ENCODE measurements at regions not wholly inside any gene's neighbourhood (a gene's known extent, or its start where the extent isn't known, plus 50 kb on each side); places are given as distances from the start of the nearest gene placed in this dataset.
A peak's percentile ranks its signal among the peaks of the same experiment; 100 is the strongest.

DNA sequence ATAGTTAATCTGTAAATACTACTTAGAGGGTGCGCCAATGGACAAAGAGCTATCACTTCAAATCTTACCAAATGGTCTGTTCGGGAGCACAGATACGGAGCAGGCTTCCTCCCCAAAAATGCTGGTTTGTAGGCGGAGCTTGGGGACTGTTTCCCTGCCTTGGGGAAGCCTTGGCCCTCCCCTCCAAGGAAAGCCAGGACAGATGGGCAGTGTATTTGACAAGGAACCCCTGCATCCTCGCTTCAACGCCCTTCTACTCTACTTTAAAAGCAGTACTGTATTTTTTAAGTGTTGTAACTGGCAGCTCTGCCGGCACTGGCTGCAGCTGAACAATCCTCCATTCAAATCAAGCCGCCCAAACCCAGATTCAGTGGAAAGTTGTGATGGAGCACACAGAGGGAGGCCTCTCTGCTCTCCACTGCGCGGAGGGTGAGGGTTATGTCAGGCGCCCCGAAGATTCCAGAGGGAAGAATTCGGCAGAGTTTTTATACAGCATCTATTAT lies 83.1 kb upstream of the FNDC3B start:
- no peak for DNase-seq (ENCODE audit: low spot score)

DNA sequence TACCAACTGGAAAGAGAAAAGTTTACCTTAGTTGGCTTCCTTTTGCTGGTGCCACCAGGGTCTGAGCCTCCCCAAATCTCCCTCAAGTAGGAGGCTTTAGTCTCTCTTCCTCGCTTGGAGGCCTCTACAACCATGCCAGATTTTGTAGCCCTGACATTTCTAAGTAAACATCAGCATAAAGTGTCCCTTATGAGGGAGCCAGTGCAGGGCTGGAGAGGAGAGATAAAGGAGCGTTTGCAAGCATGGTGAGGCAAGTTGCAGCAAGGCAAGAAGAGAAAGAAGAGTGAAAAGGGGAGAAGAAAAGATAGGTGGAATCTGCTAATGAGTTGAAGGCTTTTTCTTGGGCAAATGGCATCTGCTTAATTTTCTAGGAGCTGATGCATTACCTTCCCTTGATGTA lies 82.7 kb upstream of the FNDC3B start:
- no peak for DNase-seq (ENCODE audit: low spot score)

DNA sequence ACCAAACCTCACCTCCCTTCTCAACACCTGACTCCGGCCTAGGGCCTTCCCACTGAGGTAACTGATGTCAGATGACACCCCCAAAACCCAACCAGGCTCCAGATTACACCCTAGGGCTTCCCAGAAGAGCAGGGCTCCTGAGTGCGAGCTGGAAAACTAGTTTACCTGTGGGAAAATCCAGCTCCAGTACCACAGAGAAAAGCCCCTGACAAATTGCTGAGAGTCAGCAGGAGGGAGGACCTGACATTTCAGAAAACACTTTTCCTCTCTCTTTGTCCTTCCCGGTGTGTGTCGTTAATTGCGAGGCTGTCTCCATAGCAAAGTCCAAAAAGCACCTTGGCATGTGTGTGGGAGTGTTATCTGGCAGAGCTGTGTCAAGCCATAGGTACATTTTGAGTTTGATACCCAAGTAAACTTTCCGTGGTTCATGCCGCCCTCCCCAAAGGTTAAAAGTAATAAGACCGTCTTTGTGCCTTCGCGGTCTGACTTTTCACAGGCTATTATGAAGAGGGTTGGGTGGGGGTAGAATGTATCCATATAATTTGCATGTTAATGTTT lies 79.8 kb upstream of the FNDC3B start:
- no peak for DNase-seq (ENCODE audit: low spot score)

DNA sequence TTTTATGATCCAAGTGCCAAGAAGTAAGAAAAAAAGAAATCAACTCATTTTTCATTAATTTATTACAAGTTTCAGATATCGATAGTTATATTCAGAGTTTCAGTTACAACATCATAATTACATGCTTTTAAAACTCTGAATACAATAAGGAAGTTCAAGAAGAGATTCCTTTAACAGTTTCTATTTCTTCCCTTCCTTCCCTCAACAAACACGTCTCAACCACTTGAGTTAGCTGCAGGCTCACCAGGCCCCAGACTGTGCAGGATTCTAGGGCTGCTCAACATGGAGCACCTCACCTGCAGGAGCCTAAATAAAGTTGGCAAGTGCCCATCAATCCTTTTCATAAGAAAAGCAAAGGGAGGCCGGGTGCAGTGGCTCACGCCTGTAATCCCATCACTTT lies 79.2 kb upstream of the FNDC3B start:
- no peak for DNase-seq (ENCODE audit: low spot score)

DNA sequence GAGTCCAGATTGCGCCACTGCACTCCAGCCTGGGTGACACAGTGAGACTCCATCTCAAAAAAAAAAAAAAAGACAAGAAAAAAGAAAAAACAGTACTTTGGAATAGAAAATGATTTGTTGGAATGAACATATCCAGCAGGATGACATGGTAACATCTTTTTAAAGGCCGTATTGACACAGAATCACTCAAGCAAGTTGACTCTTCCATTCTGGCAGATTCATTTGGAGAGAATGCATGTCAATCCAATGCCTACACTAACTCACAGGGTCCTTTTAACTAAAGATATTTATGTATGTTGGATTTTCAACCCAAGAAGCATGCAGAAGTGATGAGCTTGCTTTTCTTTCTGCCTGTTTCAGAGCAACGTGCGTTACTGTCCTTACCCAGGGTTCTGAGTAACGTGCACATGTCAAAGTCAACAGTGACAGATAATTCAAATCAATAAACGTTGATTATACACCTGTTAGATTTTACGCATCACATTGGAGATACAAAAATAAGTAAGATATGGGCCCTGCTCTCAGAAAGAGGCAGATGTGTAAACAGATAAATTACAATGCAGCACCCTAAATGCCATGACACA lies 77.1 kb upstream of the FNDC3B start:
- no peak for DNase-seq (ENCODE audit: low spot score)

DNA sequence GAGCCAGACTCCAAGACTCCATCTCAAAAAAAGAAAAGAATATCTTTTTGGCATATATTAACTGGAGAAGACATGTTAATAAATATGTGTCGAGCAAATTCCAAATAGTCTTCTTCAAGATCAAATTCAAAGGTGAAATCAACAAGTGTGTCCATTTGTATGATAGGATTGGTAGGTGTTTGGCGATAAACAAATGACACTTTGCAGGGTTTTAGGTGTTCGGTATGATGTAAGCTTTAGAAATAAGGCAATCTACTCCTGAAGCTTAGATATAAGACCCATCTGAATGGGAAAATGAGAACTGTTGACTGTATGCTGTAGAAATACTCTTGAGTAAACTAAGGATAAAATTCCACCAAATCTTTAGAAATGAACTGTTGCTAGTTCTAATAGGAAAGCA lies 75.8 kb upstream of the FNDC3B start:
- no peak for DNase-seq (ENCODE audit: low spot score)

DNA sequence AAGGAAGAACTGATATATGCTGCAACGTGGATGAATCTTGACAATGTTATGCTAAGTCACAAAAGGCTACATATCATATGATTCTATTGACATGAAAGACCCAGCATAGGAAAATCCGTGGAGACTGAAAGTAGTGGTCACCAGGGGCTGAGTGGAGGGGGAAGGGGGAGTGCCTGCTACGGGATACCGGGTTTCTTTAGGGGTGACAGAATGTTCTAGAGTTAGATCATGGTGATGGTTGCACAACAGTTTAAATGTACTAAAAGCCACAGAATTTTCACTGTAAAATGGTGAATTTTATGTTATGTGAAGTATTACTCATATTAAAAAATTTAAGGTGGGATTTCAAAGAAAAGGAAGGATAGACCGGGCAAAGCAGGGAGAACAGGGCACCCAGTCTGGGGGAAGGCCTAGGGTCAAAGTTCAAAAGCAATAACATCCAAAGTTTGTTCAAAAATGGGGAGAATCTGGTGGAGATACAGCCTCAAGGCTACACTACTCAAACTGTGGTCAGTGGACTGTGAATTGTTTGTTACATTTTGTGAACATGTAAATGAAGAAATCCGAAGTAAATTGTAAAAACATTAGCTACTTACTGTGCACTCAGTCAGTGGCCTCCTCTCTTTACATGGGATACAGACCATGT lies 74.2 kb upstream of the FNDC3B start:
- DNase-seq (ENCODE audit: low spot score): no peak

DNA sequence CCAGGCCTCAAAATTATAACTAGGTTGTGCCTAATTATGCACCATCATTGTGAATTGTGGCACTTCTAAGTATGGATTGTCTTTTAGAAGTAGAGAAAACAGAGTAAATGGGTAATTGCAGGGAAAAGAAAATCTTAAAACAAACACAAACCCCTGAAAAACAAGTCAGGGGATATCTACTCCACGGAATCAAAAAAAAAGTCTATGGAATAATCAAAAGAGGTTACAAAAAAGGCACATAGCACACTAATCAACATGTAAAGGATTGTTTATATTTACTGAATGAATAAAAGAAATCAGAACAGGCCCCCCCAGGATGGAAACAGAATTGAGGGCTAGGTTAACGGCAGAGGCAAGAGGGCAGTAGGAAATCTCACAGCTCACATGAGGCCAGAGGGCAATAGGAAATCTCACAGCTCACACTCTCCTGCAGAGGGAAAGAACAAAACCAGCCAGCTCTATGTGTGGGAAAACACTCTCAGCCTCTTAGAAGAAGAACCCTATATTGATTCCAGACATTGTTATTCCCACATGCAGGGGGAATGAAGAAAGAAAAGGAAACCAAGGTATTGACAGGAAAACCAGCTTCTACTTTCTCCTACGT lies 72.7 kb upstream of the FNDC3B start:
- DNase-seq (ENCODE audit: low spot score): peak; percentile 24

DNA sequence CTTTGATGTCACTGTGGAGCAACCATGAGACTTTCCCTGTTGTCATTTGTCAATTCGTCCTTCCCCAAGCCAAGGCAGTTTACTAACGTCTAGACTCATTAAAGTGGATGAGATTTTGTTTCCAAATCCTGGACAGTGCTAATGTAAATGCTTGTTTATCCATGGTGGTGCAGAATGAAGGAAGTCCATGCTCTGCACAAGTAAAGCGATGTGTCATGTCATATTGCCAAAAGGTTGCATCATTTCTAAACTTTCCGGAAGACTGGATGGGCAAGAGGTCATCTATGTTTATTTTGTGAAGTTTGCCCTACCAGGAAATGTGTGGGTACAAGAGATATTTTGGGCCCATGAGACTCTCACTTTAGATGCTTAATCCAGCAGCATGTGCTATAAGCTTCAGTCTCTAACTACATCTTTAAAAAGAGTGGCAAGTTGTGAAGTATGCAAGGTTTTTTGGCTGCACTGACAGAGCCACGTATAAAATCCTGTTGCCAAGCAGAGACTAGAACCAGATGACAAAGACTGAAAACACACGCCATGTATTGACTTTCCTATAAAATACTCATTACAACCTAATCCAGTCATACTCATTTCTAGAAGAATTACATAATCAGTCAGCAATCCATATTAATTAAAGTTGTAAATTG lies 72.1 kb upstream of the FNDC3B start:
- peak; percentile 74 for DNase-seq (ENCODE audit: low spot score)

DNA sequence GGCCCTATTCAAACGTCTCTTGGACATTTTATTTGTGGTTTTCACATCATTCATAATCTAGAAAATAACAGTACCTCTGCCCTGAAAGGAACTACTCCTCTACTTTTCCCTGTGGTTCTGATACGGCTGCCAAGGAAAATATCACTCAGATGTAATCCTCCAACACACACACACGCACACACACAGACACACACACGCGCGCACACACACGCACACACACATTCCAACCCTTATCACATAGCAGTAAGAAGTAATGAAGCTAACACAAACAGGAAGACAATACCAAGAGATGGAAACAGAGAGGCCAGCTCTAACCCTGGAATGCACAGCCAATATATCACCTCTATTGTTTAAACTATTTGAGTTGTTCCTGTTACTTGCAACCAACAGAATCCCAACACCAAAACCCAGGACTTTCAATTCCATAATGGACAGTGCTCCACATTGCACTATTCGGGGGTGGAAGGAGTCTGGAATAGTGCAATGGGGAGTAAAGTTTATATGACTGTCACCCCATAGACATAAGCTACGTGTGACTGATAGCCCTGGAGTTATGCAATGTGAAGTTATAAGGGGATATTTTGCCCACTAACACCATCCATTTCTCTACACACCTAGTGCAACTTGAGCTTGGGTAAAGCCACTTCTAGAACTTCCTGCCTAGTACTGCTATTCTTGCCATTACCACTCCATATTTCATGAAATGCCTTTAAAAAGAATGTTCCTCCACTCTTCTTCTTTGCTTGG lies 71.3 kb upstream of the FNDC3B start:
- DNase-seq (ENCODE audit: low spot score): no peak

DNA sequence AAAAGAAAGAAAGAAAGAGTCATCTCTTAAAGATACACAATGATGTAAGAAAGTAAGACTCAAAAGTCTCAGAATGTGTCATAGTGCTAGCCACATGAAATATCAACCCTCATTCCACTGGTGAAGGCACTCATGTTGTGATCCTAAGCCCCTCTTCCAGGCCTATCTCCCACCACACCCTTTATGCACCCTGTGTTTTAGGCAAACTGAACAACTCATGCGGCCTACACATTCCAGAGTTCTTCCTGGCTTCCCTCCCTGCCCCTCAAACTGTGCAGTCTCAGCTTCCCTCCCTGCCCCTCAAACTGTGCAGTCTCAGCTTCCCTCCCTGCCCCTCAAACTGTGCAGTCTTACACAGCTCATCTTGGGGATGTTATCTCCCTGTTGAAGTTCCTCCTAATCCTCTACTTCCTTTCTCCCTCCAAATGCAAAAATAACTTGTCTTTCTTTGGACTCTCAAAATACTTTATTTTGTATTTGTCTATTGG lies 69.0 kb upstream of the FNDC3B start:
- DNase-seq (ENCODE audit: low spot score): peak; percentile 20

DNA sequence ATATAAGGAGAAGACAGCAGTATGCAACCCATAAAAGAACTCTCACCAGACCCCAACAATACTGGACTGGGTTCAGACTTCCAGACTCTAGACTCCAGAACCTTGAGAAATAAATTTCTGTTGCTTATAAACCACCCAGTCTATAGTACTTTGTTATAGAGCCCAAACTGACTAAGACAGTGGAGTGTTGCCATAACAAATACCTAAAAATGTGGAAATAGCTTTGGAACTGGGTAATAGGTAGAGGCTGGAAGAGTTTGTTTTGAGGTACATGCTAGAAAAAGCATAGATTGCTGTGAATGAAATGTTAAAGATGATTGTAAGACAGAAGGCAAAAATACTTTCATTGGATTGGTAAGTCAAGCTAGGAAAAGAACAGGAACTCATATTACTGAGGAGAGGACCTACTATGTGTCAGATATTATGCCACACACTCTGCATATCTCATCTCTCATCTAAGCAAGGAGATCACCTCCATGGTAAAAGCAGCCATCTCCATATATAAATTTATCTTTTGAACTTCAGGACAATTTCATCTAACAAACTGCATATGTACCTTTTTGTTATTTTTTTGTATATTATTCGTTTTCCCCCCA lies 67.4 kb upstream of the FNDC3B start:
- no peak for DNase-seq (ENCODE audit: low spot score)

DNA sequence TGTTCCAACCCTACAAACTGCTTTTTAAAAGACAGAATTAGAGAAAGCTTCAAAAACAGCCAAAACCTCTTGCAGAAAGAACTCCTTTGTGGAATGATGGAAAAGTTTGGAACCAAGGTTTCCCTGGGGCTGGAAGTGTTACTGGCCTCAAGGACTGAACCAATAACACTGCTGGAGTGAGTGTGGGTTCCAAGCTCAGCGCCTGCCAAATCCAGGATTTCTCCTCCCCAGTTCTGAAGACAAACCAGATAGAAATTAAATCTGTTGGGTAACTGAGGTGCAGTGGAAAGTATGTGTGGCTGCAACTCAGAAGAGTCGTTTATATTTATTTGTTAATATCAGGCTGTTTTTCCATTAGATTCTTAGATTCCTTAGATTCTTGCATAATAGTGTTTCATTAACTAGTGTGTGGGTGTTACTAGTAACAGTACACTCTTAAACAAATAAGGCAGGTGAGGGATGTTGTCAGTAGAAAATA lies 66.5 kb upstream of the FNDC3B start:
- peak; percentile 38 for DNase-seq (ENCODE audit: low spot score)

DNA sequence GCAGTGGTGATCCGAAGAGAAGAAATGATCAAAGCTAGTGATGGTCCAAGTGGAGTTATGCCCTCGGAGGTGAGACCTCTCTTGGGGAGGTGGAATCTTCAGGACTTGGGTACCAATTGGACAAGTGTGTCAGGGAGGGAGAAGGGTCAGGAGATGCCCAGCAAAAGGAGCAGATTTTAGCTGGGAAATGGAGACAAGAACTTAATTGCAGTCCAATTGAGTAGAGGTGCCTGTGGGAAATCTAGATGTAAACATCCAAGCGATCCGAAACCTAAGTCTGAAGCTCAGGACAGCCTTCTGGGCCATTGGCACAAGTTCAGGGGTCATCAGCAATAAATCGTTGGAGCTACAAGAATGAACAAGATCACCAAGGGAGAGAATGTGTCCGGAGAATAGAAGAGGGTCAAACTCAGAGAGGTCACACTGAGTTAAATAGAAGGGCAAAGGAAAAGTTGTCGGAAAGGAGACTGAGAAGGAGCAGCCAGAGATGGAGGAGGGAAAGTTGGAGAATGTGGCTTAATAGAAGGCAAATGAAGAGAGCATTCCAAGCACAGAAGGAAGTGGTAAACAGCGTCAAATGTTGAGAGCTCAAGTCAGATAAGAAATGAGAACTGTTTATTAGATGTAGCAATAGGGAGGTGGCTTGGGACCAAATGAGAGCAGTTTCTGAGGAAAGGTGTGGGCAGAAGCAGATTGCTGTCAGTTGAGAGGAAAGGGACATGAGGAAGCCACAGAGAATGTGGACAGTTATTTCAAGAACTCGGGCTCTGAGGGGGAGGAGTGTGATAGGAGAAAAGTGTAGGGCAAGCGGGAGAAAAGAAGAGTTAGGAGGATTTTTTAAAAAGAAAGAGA lies 64.2 kb upstream of the FNDC3B start:
- DNase-seq (ENCODE audit: low spot score): peak; percentile 39

DNA sequence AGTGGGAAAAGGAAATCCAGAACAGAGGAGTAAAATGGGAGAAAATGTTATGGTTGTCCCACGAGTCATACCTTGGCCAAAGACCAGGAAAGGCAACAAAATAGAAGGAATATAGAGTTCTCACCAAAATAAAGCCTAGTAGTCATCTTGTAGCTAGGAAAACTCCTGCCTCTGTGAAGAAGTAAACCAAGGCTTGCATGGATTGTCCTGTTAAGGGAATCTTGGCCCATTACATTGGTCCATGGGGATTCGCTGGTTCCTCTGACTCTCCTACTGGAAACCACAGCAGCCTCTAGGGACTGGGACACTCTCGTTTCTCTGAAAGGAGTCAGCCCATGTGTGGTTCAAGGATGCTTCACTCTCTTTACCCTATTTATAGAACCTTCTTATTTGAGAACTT lies 62.9 kb upstream of the FNDC3B start:
- peak; percentile 46 for DNase-seq (ENCODE audit: low spot score)

DNA sequence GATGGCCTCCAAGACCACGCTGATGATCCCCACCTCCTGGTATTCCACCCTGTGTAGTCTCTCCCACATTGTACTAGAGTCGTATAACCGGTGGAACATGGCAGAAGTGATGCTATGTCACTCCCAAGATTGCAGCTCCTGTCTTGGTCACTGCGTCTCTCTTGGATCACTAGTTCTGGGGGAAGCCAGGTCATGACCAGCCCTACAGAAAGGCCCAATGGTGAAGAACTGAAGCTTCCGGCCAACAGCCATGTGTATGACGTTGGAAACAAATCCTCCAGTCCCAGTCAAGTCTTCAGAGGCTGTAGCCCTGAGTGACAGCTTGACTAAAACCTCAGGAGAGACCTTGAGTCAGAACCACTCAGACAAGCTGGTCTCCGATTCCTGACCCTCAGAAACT lies 61.9 kb upstream of the FNDC3B start:
- no peak for DNase-seq (ENCODE audit: low spot score)

DNA sequence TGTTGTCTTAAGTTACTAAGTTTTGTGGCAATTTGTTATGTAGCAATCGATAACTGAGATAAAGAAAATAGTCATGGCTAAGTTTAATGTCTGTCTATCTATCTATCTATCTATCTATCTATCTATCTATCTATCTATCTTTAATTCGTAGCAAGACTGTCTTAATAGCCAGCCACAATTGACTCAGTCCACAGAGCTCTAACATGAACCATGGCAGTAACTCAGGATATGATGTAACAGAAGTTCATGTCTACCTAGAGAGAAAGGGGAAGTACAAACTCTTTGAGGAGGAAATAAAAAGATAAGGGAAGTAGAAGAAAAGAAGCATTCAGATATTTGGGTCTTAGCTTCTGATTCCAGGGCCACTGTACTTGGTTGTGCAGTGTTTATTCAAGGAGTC lies 61.5 kb upstream of the FNDC3B start:
- no peak for DNase-seq (ENCODE audit: low spot score)

DNA sequence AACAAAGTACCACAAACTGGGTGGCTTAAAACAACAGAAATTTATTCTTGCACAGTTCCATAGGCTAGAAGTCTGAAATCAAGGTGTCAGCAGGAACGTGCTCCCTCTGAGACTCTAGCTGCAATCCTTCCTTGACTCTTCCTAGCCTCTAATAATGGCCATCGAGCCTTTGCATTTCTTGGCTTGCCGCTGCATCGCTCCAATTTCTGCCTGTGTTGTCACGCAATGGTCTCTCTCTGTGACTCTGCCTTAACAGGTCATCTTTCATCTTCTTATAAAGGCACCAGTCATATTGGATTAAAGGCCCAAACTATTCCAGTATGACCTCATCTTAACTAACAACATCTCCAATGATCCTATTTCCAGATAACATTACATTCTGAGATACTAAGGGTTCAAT lies 61.0 kb upstream of the FNDC3B start:
- no peak for DNase-seq (ENCODE audit: low spot score)

DNA sequence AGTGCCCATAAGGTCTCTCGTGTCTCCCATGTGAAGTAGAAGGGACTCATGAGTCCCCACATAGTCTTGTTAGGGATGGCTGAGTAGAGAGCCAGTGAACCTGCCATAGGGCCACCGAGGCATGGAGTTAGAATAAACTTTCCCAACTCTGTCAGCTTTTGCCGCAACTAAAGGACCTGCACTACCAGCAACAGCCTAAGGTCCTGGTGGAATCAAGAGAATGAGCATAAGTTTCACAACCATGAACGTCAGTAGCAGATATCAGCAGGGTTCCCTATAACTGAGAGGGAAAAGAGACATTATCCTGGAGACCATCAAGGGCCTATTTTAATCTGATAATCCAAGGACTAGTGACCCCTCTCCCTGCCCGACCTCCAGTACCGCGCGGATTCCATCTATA lies 60.3 kb upstream of the FNDC3B start:
- DNase-seq (ENCODE audit: low spot score): no peak

DNA sequence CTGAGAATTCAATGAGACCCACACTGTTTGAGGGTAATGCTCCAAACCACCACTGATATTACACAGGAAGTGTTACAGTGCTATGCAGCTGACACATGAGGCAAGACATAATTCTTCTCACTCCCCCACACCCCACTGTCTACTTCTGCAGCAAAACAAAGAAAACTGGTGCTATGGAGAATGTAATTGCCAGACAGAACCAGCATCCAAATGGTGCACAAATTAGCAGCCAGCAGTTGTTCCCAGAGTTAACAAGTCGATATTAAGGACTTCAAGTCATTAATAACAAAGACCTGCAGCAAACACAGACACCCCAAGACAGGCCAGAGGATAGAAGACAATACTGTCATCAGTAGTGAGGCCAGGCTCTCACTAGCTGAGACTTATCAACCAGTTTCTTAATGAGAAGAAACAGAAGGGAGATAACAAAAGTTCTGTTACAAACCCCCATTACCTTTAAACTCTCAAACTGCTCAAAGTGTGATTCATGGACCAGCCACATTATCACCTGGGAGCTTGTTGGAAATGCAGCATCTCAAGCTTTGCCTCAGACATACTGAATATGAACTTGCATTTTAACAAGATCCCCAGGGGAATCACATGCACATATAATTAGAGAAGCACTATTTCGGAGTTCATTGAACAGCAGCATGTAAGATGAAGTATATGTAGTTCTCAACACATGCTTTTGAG lies 58.7 kb upstream of the FNDC3B start:
- DNase-seq (ENCODE audit: low spot score): peak; percentile 35
